ENCODE measurements at regions not wholly inside any gene's neighbourhood (a gene's known extent, or its start where the extent isn't known, plus 50 kb on each side); places are given as distances from the start of the nearest gene placed in this dataset.

- TF ChIP-seq ZNF518B (CRISPR knock-in tag; IDR thresholded peaks at IDR 0.05), result no peak
- no peak for TF ChIP-seq ZNF324 (CRISPR knock-in tag; IDR thresholded peaks at IDR 0.05)
Measured at GRCh38 chrX:5042563-5042962, 1186.1 kb downstream of the NLGN4X start (continued).

GRCh38 chrX:5031792-5032191 is 1196.9 kb downstream of the NLGN4X start:
- no peak overlapping the region for H3K9ac ChIP-seq (ENCODE audit: insufficient read depth in 1 of 2, low read depth in 2 of 2, low read length in 2 of 2)
- H4K20me1 ChIP-seq (replicated peaks; ENCODE audit: control insufficient read depth, insufficient read depth, low read length), result no peaks in the 10 kb centered on the region
- CTCF ChIA-PET (ENCODE audit: low intra/inter-chr PET ratio), result no interaction called here
- no peaks in the 10 kb centered on the region for H3K79me2 ChIP-seq (ENCODE audit: control insufficient read depth, insufficient read depth, low read length)
- no peak overlapping the region for H3K27ac ChIP-seq (ENCODE audit: extremely low read depth, low read depth, low read length)
- H3K4me2 ChIP-seq (ENCODE audit: insufficient read depth, low read length), result no peak overlapping the region
- H3K36me3 ChIP-seq (ENCODE audit: control insufficient read depth, insufficient read depth, low read length), result no peaks in the 10 kb centered on the region
- no peak for FAIRE-seq
- no peaks in the 10 kb centered on the region for H3K4me1 ChIP-seq (replicated peaks in 1 of 2; ENCODE audit: control insufficient read depth in 2 of 2, insufficient read depth in 2 of 2, low read length in 2 of 2)
- no peak for ATAC-seq
- WGBS (ENCODE audit: insufficient coverage, low coverage, missing lambda C conversion rate), result 5% methylated on average over 6 of the region's 7 CpGs
- POLR2A ChIA-PET, result no interaction called here
- BruUV-seq (replicated peaks), result no TSS peak
- DNase-seq (ENCODE audit: extremely low read depth in 1 of 4, low spot score in 3 of 4), result no peak
- no peaks in the 10 kb centered on the region for H3K9me1 ChIP-seq (ENCODE audit: control insufficient read depth, insufficient read depth, low read length)
- H3K4me3 ChIP-seq, result no peak overlapping the region
- no peaks in the 10 kb centered on the region for H3K9me3 ChIP-seq (replicated peaks; ENCODE audit: control insufficient read depth, insufficient read depth, low read depth, low read length)
- no peak overlapping the region for H2AFZ ChIP-seq (ENCODE audit: low read depth, low read length)
- no peaks in the 10 kb centered on the region for H3K27me3 ChIP-seq (ENCODE audit: control insufficient read depth in 2 of 2, insufficient read depth in 2 of 2, low read length in 2 of 2)
- intact Hi-C loops (cut with micrococcal nuclease), result no loop called here
- in situ Hi-C loops (cut with MboI), result no loop called here
- TF ChIP-seq CLOCK (CRISPR knock-in tag; IDR thresholded peaks at IDR 0.05; ENCODE audit: borderline replicate concordance), result no peak
- no peak for TF ChIP-seq ZNF586 (CRISPR knock-in tag; conservative IDR thresholded peaks at IDR 0.05)
- TF ChIP-seq ARID3B (CRISPR knock-in tag; IDR thresholded peaks at IDR 0.05; ENCODE audit: borderline replicate concordance), result no peak
- no peak for TF ChIP-seq ZNF280A (IDR thresholded peaks at IDR 0.05; ENCODE audit: low read depth, partially characterized antibody)
